GM19324 (cell line): ENCODE measurements at regions not wholly inside any gene's neighbourhood (a gene's known extent, or its start where the extent isn't known, plus 50 kb on each side); places are given as distances from the start of the nearest gene placed in this dataset.

ENCODE experiments used
- ATAC-seq: cut with Tn5 transposase; IDR thresholded peaks from one replicate; pipeline ENCODE4 v1.9.1; 2021; ENCODE audit warnings: mild to moderate bottlenecking, moderate library complexity; ENCODE audit not compliant: unreplicated experiment, low FRiP score

DNA sequence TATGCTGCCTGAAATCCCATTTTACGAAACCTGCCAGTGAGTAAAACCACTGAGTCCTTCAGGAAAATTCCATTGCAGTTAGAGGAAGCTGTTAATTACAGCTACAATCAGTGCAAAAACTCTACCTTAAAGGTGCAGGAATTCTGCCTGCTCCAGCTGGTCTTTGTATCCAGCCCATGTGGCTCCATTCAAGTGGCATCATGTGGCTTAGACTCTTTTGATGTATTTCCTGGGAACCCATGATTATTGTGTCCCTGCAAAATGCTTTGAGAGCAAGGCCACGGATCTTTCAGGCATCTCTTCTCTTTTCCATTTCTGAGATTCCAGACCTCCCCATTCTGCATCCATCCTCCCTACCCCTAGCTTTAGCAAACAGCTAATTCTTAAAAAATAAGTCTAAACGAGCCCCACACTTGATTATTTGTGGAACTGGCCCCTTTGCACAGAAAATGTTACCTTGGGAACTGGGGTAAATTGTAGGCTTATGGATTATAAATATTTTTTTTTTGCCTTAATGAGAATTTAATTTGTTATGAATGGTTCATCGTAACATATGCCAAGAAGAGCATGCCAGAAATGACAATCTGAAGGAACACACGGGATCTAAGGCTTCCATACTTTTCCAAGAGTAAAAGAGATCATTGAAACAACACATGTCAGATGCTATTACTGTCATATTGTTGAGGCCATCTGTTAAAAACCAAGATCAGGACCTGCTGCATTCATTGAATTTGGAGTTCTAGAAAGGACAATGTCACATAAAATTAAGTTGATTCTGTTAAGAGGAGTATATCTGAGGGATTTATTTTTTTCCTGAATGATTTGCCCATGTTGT, 144.6 kb downstream of the TPH2 start:
- no peak for ATAC-seq

DNA sequence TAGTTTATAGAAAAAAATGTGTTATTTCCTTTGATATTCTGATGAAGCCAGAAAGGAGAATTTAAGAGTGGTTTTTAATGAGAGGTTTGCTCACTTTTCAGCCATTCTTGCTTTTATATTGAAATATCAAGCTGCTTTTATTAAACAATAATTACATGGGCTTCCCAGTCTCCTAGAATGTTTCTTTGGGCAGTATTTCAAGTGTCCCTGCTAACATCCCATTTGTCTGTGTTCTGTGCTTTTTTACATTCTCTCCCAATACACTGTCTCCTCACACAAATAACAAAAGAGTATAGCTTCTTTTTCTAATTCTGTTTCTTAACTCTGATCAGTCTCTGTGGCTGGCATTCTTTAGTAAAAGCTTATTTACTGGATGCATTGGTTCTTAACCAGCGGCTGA, 145.4 kb downstream of the TPH2 start:
- ATAC-seq, result no peak

DNA sequence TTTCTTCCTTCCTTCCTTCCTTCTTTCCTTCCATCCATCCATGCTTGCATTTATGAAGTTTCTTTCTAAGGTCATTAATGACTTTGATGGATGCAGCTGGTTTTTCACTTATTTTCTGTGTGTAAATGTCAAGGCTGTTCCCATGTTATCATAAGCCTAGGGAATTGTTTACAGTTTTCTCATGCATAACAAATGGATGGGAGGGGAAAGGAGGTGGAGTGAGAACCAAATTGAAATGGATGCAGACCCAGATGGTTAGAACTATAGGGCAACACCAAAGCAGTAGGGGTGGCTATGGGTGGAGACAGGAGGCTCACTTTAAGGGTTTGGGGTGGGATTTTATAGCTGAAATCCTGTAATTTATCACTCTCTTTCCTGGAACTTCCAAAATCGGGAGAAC, 146.2 kb downstream of the TPH2 start:
- no peak for ATAC-seq

DNA sequence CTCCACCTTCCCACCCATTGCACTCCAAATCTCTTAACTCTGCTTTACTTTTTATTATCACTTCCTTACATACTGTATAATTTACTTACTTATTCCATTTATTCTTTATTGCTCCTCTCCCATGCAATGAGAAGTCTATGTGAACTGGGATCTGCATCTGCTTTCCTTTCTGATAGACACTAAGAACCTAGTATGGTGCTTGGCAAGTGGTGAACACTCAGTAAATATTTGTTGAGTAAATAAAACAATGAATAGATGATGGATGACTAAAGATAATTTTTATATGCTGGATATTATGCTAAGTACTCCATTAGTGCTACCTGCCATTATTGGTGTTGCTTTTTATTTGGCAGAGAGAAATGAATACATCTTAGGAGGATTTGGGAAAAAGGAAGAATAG, 151.0 kb downstream of the TPH2 start:
- no peak for ATAC-seq

DNA sequence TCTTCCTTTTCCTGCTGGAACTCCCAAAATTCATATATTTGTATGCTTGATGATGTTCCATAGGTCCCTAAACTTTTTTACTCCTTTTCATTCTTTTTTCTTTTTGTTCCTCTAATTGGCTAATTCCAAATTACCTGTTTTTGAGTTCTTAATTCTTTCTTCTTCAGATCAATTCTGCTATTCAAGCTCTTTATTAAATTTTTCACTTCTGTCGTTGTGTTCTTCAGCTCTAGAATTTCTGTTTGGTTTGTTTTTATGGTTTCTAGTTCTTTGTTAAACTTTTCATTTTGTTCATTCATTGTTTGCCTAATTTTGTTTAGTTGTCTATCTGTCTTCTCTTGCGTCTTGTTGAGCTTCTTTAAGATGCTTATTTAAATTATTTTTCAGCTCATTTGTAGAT, 154.8 kb downstream of the TPH2 start:
- no peak for ATAC-seq

DNA sequence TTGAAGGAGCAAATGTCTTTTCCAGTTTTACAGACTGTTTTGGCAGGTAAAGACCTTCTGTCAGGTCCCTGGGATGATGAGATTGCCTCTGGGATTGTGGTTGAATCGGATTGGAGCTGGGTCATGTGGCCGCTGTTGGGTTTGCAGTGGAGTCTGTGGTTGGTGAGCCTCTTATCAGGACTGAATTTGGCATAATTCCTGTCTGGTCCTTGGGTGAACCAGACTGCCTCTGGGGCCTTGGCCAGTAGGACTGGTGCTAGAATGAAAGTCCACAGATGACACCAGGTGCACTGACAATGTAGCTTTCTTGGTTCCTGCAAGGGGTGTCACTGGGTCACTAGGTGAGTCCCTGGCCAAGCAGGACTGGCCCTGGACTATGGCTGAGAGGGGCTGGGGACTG, 155.3 kb downstream of the TPH2 start:
- no peak for ATAC-seq

DNA sequence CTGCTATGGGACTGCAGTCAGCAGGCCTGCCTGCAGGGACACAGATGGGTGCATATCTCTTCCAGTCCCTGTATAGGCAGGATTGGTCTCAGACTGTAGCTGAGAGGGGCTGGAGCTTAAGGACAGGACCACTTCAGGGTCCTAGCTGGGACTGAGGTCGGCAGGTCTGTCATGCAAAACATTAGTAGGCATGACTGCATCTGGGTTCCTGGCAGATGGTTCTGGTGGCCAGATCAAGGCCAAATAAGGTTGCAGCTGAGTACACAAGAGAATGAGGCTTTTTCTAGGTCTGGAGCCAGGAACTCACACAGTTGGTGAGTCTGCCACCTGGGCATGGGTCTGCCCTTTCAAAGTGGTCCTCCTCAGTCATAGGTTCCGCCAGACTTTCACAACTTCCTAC, 155.8 kb downstream of the TPH2 start:
- ATAC-seq, result no peak

DNA sequence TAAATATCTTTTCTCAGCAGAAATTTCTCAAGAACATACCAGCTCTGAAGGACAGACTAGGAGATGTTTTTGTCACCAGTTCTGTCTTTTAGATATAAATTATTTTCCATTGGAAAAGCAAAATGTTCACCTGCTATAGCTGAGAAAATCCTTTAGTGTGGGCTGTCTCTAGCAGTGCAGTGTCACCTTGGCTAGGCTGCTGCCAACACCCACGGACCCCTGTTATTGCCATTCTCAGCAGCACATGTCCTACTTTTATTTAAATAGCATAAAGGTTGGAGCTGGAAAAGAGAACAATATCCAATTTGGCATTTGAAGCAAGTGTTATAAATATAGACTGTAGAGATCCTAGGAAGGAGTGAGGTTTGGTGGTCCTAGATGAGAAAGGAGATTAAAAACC, 156.4 kb downstream of the TPH2 start:
- no peak for ATAC-seq

DNA sequence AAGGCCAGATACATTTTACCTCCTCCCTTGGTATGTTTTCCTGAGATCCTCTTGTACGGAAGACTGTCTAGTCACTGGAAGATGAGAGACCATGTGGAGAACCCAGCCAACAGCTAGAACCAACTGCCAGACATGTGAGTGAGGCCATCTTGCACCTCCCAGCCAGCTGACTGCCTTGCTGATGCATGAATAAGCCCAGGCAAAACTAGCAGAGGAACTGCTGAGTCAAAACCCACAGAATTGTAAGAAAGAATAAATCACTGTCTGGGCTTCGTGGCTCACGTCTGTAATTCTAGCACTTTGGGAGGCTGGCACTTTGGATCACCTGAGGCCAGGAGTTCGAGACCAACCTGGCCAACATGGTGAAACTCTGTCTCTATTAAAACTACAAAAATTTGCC, 160.0 kb downstream of the TPH2 start:
- ATAC-seq, result no peak

DNA sequence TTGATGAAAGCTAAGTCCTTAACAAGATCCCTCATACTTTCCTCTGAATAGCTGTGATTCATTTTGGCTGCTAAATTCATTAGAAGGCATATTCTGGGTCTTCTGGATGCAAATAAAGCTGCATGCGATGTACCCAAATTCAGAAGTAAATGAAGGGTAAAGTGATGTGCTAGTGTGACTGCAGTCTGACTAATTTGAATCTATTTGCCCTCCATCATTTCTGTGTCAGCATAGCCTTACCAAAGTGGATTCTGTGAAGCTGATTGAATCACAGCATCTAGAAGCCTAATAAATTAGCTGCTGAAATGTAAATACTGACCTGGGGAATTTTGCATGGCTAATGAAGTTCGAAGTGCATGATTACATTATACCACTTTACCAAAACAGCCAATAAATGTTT, 162.2 kb downstream of the TPH2 start:
- ATAC-seq, result no peak

DNA sequence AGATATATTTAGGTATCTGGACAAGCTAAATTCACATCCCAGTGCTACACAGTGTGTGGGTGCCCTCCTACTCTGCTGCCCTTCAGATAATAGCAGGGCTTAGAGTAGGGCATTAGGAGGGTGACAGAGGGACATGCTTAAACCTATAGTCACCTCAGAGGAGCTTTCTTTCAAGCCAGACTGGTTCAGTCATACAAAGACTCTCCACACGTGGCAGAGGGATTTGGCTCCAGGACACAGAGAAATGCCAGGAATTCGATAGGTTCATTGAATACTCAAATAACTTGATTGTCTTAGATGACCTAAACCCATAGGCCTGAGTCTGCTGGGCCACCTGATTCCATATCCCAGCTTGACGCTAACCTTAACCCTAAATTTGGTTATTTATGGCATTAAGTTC, 163.5 kb downstream of the TPH2 start:
- no peak for ATAC-seq

DNA sequence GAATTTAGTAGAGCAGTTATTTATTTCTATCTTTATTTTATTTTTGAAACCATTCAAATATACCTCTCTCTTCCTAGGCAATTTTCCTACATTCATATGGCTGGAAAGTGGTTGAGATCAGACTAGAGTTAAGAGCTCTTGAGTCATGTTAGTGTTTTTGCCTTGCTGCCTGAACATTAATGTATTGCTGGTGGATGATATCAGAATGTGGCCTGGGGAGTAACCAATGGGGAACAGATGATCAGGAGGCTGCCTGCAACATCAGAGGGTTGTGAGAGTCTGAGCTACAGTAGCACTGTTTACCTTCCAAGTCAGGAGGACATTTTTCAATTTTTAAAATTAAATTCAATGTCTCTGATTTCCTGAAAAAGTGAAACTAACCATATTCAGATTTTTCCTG, 166.3 kb upstream of the TRHDE start:
- no peak for ATAC-seq

DNA sequence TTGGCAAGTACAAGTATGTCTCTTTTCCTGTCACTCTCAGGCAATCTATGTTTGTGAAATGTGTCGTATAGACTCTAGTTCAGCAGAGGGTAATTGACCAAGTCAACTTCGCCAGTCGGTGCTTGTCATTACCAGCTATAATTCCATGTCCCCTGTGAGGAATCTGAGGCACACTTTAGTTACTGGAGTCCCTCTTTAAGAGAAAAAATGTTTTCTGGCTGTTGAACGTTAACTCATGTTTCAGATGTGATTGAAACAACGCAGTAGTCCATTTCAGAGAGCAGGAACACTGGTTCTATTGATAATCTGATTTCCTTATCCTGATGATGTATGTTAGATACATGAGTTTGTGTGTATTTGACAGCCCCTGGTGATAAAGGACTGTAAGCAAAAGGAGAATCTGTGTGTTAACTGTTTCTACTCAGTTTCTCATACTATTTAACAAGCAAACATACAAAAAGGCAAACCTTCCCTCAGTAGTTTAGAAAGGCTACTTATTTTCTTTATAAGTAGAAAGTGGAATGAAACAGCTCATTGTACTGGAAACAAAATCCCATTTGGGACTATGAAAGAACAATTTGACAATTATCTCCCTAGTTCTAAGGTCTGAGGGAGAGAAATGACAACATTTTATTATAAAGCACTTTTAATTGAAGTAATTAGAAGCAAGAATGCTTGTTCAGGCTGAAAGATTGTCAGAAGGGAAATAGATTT, 161.1 kb upstream of the TRHDE start:
- ATAC-seq, result no peak

DNA sequence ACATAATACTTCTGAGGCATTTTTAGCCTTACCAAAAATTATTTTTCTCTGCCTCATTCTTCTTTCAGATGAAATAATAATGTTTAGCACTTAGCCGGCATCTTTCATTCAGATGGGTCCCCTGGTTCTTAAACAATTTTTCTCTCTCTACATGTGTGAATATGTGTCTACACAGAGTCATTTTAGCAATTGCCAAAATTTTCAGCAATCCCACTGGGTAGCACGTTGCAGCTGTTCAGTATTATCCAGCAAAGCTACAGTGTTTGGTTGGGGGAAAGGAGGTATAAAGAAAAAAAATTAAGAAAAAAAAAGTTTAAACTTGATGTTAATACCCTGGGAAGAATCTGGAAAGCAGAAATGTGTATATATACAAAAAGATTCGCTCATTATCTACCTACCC, 160.5 kb upstream of the TRHDE start:
- ATAC-seq, result no peak

DNA sequence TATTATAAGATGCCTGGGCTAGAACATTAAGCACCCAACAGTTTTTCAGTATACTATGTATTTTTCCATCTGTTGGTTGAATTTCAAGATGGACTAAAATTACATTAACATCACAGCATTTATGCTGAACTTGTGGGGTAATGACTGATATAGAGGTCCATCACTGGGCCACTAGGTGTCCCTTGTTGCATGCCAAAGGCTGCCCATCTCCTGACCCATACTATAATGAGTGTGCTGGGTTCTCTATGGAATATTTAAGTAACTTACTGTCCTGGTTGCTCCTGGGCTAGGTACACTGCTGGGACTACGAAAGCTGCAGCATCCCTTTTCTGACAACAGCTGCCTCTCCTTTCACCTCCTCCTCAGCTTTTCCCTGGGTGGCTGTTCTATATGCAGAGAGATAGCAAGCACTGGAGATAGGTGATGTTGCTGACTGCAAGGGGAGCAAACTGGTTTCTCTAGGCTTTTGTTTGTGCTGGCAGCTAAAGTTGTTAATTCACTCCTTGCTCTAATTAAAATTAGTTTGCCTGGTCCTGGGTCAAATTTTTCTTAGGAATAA, 138.6 kb upstream of the TRHDE start:
- no peak for ATAC-seq

DNA sequence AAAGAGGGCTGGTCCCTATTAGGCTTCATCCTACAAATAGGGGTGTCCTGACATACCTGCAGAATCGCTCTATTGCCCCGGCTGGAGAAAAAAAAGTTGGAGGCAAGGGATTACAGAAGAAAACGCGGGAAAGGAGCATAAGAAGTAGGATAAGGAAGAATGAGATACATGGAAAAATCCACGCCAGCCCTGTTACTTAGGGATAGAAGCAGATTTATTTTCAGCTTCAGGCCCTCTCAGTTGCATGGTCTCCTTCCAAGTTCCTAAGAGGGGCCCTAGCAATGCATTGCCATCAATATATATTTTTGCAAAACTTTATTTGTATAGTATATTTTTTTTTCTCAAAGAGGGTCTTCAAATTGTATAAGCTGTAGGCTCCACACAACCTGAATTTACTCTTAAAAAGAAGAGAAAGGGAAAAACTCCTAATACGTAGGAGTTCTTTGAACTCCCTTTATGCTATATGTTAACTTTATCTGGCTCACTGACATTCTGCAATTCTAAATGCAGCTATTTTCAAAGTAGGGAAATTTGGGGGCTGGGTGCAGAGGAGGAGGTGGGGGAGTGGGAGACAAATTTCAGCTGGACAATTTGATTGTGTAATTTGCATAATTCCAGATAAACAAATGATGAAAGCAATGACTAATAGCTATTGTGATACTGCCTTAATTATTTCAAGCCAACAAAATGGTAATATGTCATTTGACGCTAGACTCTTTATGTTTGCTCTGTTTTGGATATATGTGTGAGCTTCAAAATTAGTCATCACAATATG, 137.7 kb upstream of the TRHDE start:
- ATAC-seq, result no peak

DNA sequence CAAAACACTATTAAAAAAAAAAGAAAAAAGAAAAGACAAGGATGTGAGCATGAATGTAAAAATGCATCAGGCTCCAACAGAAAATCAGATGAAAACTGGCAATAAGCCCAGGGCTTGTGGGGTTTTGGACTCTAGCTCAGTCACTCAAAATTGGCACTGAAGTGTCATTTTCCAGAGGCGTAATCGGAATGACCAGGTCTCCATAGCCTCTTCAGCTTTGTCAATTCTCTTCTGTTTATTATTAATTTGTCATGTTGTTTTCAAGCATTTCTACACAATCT, 137.2 kb upstream of the TRHDE start:
- no peak for ATAC-seq

DNA sequence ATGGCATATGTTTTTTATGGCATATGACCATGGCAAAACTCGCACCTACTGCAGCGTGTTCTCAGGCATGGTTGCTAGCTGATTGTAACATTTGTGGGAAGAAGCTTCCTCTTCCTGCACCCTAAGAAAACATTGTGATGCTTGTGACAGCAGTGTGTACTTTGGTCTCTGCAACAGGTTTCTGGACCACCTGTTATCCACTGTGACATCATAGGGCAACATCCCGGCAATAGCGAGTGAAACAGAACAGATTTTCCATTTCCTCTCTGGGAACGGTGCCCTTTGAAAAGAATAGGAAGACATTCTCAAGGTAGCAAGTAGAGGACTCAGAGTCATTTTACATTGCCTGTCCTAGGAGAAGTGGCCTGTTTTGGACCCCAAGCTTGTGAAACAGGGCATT, 135.4 kb upstream of the TRHDE start:
- no peak for ATAC-seq

DNA sequence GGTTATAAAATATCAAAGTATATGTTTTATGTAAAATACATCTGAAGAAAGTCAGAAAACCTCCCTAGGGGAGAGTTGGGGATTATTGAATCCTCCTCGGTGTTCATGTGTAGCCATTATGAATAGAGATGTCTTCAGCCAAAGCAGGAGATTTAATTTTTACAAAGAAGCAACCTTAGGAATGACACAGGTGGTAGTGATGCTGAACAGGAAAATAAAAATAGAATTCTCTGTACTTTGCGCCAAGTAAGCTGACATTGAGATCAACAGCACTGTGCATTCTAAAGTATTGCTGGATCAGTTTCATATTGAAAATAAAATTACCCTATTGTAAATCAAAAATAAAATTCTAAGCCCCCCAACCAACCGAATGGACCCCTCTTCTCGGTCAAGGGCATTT, 132.8 kb upstream of the TRHDE start:
- no peak for ATAC-seq

DNA sequence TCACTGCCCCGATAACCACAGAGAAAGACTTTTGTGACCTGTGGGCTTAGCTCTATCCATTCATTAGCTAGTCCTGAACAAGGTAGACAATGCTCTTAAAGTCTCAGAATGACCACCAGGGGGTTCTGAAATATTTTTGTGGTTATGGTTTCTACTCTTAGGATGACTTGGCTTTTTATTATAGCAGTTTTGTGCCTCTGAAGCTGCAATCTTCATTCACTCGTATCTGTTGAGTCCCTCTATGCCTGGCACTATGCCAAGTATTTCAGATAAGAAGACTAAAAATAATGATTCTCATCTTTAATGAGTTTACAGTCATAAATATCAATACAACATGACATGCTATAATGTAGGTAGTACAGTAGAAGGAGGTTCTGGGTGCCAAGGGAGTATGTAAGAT, 130.8 kb upstream of the TRHDE start:
- peak; percentile 76 for ATAC-seq

DNA sequence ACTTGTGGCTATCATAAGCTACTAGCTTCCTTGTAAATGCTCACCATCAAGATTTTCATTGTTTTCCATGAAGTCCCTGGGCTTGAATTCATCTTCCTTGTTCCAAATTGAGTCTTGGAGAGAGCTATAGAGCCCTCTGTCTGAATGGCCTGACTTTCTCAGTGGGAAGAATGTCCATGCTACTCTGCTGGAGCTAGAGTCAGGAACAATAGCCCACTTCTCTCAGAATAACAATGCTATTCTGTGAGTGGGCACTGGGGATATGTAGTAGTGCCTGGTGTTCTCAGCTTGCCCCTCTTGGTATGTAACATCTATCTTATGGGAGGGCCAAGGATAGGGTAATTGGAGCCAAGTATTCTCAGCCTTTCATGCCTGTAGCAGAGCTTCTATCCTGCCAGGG, 127.6 kb upstream of the TRHDE start:
- no peak for ATAC-seq
